ENCODE measurements at regions not wholly inside any gene's neighbourhood (a gene's known extent, or its start where the extent isn't known, plus 50 kb on each side); places are given as distances from the start of the nearest gene placed in this dataset.

- intact Hi-C loops (cut with micrococcal nuclease), result no loop called here
These were observed 158.4 kb downstream of the ANKRD60 start for GRCh38 chr20:58069796-58070663.

- intact Hi-C loops (cut with micrococcal nuclease), result no loop called here
These were observed 159.2 kb downstream of the ANKRD60 start for GRCh38 chr20:58069207-58069606.

GRCh38 chr20:58065508-58066361 is 162.7 kb downstream of the ANKRD60 start:
- intact Hi-C loops (cut with micrococcal nuclease), result no loop called here

GRCh38 chr20:58064411-58065010 is 163.9 kb downstream of the ANKRD60 start:
- intact Hi-C loops (cut with micrococcal nuclease), result no loop called here

GRCh38 chr20:58059260-58059544 is 169.3 kb downstream of the ANKRD60 start:
- intact Hi-C loops (cut with micrococcal nuclease), result no loop called here

GRCh38 chr20:58058421-58059259 is 169.8 kb downstream of the ANKRD60 start:
- intact Hi-C loops (cut with micrococcal nuclease), result no loop called here

GRCh38 chr20:58056921-58057686 is 171.3 kb downstream of the ANKRD60 start:
- intact Hi-C loops (cut with micrococcal nuclease), result no loop called here

GRCh38 chr20:58056021-58056591 is 172.3 kb downstream of the ANKRD60 start:
- intact Hi-C loops (cut with micrococcal nuclease), result no loop called here

- intact Hi-C loops (cut with micrococcal nuclease), result no loop called here
These were observed 173.6 kb downstream of the ANKRD60 start for GRCh38 chr20:58054780-58055373.

GRCh38 chr20:58054082-58054779 is 174.2 kb downstream of the ANKRD60 start:
- intact Hi-C loops (cut with micrococcal nuclease), result no loop called here

- intact Hi-C loops (cut with micrococcal nuclease), result no loop called here
These were observed 174.9 kb downstream of the ANKRD60 start for GRCh38 chr20:58053391-58054055.

GRCh38 chr20:58051367-58051766 is 177.1 kb downstream of the ANKRD60 start:
- intact Hi-C loops (cut with micrococcal nuclease), result no loop called here

- intact Hi-C loops (cut with micrococcal nuclease), result no loop called here
These were observed 180.3 kb downstream of the ANKRD60 start for GRCh38 chr20:58048096-58048702.

- intact Hi-C loops (cut with micrococcal nuclease), result no loop called here
These were observed 182.1 kb downstream of the ANKRD60 start for GRCh38 chr20:58046311-58046710.

- intact Hi-C loops (cut with micrococcal nuclease), result no loop called here
These were observed 182.9 kb downstream of the ANKRD60 start for GRCh38 chr20:58045579-58045978.

- intact Hi-C loops (cut with micrococcal nuclease), result no loop called here
These were observed 183.4 kb downstream of the ANKRD60 start for GRCh38 chr20:58044931-58045555.

- intact Hi-C loops (cut with micrococcal nuclease), result no loop called here
These were observed 184.2 kb downstream of the ANKRD60 start for GRCh38 chr20:58044286-58044685.

All from T-helper 1 cell treated with Interleukin-12 subunit alpha and Interleukin-12 subunit beta and Interleukin-4 antibody, amounts not matched to agents 30 ng/mL and 1 ng/mL, for 36 hours (primary cell).